Astrocyte (in vitro differentiated cells and primary cell): ENCODE measurements at regions not wholly inside any gene's neighbourhood (a gene's known extent, or its start where the extent isn't known, plus 50 kb on each side); places are given as distances from the start of the nearest gene placed in this dataset.

Experiments used
- CTCF ChIP-seq: IDR thresholded peaks from 2 replicates; pipeline ENCODE4 v1.5.1; 2011; ENCODE audit warnings: low read depth, mild to moderate bottlenecking, inconsistent platforms, low read length, moderate library complexity; ENCODE audit not compliant: insufficient read depth
- EZH2 ChIP-seq: IDR thresholded peaks from 2 replicates; pipeline ENCODE4 v1.6.1; 2012; ENCODE audit warnings: mild to moderate bottlenecking, low read length, inconsistent platforms; ENCODE audit not compliant: insufficient read depth

GRCh38 chr2:16094811-16095210 is 154.5 kb downstream of the MYCN start:
- TF ChIP-seq CTCF: no peak
- TF ChIP-seq EZH2: no peak
